ENCODE measurements at regions not wholly inside any gene's neighbourhood (a gene's known extent, or its start where the extent isn't known, plus 50 kb on each side); places are given as distances from the start of the nearest gene placed in this dataset.

GRCh38 chr18:65145312-65145711 lies 605.5 kb upstream of the CDH7 start:
- Mint-ChIP-seq H3K4me3 (ENCODE audit: unreplicated experiment) (no peak overlapping the region), H3K4me1 (ENCODE audit: low read depth) (no peaks in the 10 kb centered on the region), H3K27ac (ENCODE audit: unreplicated experiment) (no peak overlapping the region), H3K36me3 (ENCODE audit: low read depth) (no peaks in the 10 kb centered on the region), H3K27me3 (ENCODE audit: low read depth) (no peaks in the 10 kb centered on the region), H3K9me3 (ENCODE audit: low read depth) (peaks cover 13% of the 10 kb centered on the region)
- no peak for DNase-seq (ENCODE audit: low spot score)
- TF ChIP-seq, protein P1, sequence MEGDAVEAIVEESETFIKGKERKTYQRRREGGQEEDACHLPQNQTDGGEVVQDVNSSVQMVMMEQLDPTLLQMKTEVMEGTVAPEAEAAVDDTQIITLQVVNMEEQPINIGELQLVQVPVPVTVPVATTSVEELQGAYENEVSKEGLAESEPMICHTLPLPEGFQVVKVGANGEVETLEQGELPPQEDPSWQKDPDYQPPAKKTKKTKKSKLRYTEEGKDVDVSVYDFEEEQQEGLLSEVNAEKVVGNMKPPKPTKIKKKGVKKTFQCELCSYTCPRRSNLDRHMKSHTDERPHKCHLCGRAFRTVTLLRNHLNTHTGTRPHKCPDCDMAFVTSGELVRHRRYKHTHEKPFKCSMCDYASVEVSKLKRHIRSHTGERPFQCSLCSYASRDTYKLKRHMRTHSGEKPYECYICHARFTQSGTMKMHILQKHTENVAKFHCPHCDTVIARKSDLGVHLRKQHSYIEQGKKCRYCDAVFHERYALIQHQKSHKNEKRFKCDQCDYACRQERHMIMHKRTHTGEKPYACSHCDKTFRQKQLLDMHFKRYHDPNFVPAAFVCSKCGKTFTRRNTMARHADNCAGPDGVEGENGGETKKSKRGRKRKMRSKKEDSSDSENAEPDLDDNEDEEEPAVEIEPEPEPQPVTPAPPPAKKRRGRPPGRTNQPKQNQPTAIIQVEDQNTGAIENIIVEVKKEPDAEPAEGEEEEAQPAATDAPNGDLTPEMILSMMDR (IDR thresholded peaks at IDR 0.05), result no peak

DNA sequence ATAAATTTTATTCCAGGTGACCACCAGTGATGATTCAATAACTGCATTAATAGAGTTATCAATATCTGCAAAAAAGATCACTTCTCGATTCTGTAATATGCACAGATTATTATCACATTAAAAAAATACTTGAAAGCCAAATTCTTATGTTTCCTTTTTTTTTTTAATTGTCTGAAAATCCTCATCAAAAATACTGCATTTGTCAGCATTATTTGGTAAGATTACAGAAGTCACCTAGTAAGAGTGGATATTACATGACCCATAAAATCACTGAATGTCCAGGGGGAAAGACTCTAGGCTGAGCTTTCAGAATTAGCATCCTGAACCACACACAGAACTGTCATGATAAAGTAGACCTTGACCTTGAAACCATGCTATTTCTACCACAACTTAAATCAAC lies 617.2 kb upstream of the CDH7 start:
- no peak for DNase-seq (ENCODE audit: low spot score)
- H3K4me3 Mint-ChIP-seq (ENCODE audit: unreplicated experiment), result no peak overlapping the region
- H3K4me1 Mint-ChIP-seq (ENCODE audit: low read depth), result no peaks in the 10 kb centered on the region
- peaks cover 10% of the 10 kb centered on the region for H3K9me3 Mint-ChIP-seq (ENCODE audit: low read depth)
- H3K27me3 Mint-ChIP-seq (ENCODE audit: low read depth), result no peaks in the 10 kb centered on the region
- no peaks in the 10 kb centered on the region for H3K36me3 Mint-ChIP-seq (ENCODE audit: low read depth)
- TF ChIP-seq, protein P1 (IDR thresholded peaks at IDR 0.05), result no peak
- no peak overlapping the region for H3K27ac Mint-ChIP-seq (ENCODE audit: unreplicated experiment)

GRCh38 chr18:65124633-65125032 lies 626.2 kb upstream of the CDH7 start:
- no peak for DNase-seq (ENCODE audit: low spot score)
- Mint-ChIP-seq H3K27ac (ENCODE audit: unreplicated experiment) (no peak overlapping the region), H3K9me3 (ENCODE audit: low read depth) (peaks cover 27% of the 10 kb centered on the region), H3K4me3 (ENCODE audit: unreplicated experiment) (no peak overlapping the region), H3K27me3 (ENCODE audit: low read depth) (no peaks in the 10 kb centered on the region), H3K36me3 (ENCODE audit: low read depth) (no peaks in the 10 kb centered on the region), H3K4me1 (ENCODE audit: low read depth) (no peaks in the 10 kb centered on the region)
- TF ChIP-seq, protein P1 (IDR thresholded peaks at IDR 0.05), result no peak

GRCh38 chr18:65103864-65104263 lies 646.9 kb upstream of the CDH7 start:
- TF ChIP-seq, protein P1 (IDR thresholded peaks at IDR 0.05), result no peak
- H3K4me3 Mint-ChIP-seq (ENCODE audit: unreplicated experiment), result no peak overlapping the region
- H3K9me3 Mint-ChIP-seq (ENCODE audit: low read depth), result peaks cover 4% of the 10 kb centered on the region
- no peak overlapping the region for H3K27ac Mint-ChIP-seq (ENCODE audit: unreplicated experiment)
- DNase-seq (ENCODE audit: low spot score), result no peak
- H3K4me1 Mint-ChIP-seq (ENCODE audit: low read depth), result no peaks in the 10 kb centered on the region
- H3K27me3 Mint-ChIP-seq (ENCODE audit: low read depth), result no peaks in the 10 kb centered on the region
- no peaks in the 10 kb centered on the region for H3K36me3 Mint-ChIP-seq (ENCODE audit: low read depth)

GRCh38 chr18:65093346-65093745 lies 657.5 kb upstream of the CDH7 start:
- no peaks in the 10 kb centered on the region for H3K4me1 Mint-ChIP-seq (ENCODE audit: low read depth)
- no peak for DNase-seq (ENCODE audit: low spot score)
- no peaks in the 10 kb centered on the region for H3K9me3 Mint-ChIP-seq (ENCODE audit: low read depth)
- H3K36me3 Mint-ChIP-seq (ENCODE audit: low read depth), result no peaks in the 10 kb centered on the region
- no peak overlapping the region for H3K4me3 Mint-ChIP-seq (ENCODE audit: unreplicated experiment)
- TF ChIP-seq, protein P1 (IDR thresholded peaks at IDR 0.05), result no peak
- no peak overlapping the region for H3K27ac Mint-ChIP-seq (ENCODE audit: unreplicated experiment)
- peaks cover 5% of the 10 kb centered on the region for H3K27me3 Mint-ChIP-seq (ENCODE audit: low read depth)

All from chondrocyte (in vitro differentiated cells).